H1 (cell line): ENCODE measurements at regions not wholly inside any gene's neighbourhood (a gene's known extent, or its start where the extent isn't known, plus 50 kb on each side); places are given as distances from the start of the nearest gene placed in this dataset.

Experiments
- CEBPB ChIP-seq: IDR thresholded peaks from 2 replicates; pipeline ENCODE4 v1.6.1; 2012; ENCODE audit warnings: low read depth, low read length
- CHD2 ChIP-seq: IDR thresholded peaks from 2 replicates; pipeline ENCODE4 v1.6.1; 2012; ENCODE audit warnings: low read length, improper control_type of control experiment
- EGR1 ChIP-seq: IDR thresholded peaks from 2 replicates; pipeline ENCODE4 v1.6.1; 2011; ENCODE audit warnings: low read depth, low read length, borderline replicate concordance
- EZH2 ChIP-seq: fragments of 200-600 bp; sonication (generic); IDR thresholded peaks from 2 replicates; pipeline ENCODE4 v1.7.1; 2012; ENCODE audit warnings: low read depth, mild to moderate bottlenecking, moderate library complexity, low read length, inconsistent platforms; ENCODE audit not compliant: severe bottlenecking
- JUN ChIP-seq: IDR thresholded peaks from 2 replicates; pipeline ENCODE4 v1.6.1; 2011; ENCODE audit warnings: low read depth, mild to moderate bottlenecking, improper control_type of control experiment, low read length
- JUND ChIP-seq: IDR thresholded peaks from 2 replicates; pipeline ENCODE4 v1.6.1; 2011; ENCODE audit warnings: mild to moderate bottlenecking, improper control_type of control experiment, low read length
- NANOG ChIP-seq: IDR thresholded peaks from 2 replicates; pipeline ENCODE4 v1.6.1; 2011; ENCODE audit warnings: low read length, low read depth, mild to moderate bottlenecking, inconsistent platforms; ENCODE audit not compliant: insufficient read depth, poor library complexity, severe bottlenecking
- POLR2A ChIP-seq, 2 experiments: IDR thresholded peaks; 1 replicate in 1 of 2; 2 replicates in 1 of 2; pipeline ENCODE4 v1.6.1; 2011; ENCODE audit warnings: low read depth in 2 of 2, low read length in 2 of 2, mild to moderate bottlenecking in 2 of 2; ENCODE audit errors: control extremely low read depth in 1 of 2
- RNF2 ChIP-seq: fragments of 200-900, 300-1000 bp; sonication (generic); IDR thresholded peaks from 2 replicates; pipeline ENCODE4 v1.7.1; 2016; ENCODE audit warnings: borderline replicate concordance, low read depth, mild to moderate bottlenecking, antibody characterized with exemption, low read length; ENCODE audit not compliant: poor library complexity, severe bottlenecking; ENCODE audit errors: missing control alignments
- SP2 ChIP-seq: IDR thresholded peaks from 2 replicates; pipeline ENCODE4 v1.6.1; 2012; ENCODE audit warnings: mild to moderate bottlenecking, low read length, inconsistent platforms
- TAF1 ChIP-seq: IDR thresholded peaks from 2 replicates; pipeline ENCODE4 v1.6.1; 2011; ENCODE audit warnings: mild to moderate bottlenecking, low read depth, low read length
- TF ChIP-seq, protein P1 (sequence below), 3 experiments: IDR thresholded peaks; 1 replicate in 2 of 3; 2 replicates in 1 of 3; pipeline versions ENCODE4 v1.5.1 to v1.6.1; 2011; ENCODE audit warnings: low read length in 3 of 3, mild to moderate bottlenecking in 3 of 3, inconsistent platforms in 2 of 3, low read depth in 1 of 3, moderate library complexity in 1 of 3; ENCODE audit not compliant: insufficient read depth in 1 of 3; ENCODE audit errors: control extremely low read depth in 1 of 3
- TF ChIP-seq, protein P2 (sequence below): IDR thresholded peaks from 2 replicates; pipeline ENCODE4 v1.6.1; 2012; ENCODE audit warnings: inconsistent platforms

DNA sequence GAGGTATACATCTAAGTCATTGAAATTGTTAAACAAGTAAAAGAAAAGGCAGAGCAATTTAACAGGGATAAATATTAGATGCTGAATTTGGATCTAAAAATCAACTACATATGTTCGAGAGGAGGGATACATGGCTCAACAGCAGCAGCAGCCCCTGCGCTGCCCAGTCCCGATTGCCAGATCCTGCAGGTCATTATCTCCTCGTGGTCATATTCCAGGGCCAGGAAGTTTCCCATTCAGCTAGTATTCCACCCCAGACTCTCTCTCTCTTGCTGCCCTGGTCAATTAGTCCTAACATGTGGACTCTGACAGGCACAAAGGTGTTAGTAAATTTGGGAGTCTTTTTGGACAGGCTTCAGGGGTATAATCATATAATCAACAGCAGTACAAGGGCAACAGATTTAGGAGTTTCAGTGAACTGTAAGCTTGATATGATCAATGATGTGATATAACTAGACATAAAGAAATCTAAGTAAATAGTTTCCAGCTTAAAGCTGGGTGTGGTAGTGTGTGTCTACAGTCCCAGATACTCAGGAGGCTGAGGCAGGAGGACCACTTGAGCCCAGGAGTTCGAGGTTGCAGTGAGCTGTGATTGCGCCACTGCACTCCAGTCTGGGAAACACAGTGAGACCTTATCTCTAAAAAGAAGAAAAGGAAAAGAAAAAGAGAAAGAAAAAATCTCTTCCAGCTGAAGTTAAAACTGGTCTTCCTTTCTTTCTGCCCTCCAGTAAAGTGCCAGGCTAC, 96.5 kb upstream of the MED13 start:
- TF ChIP-seq RNF2 (no peak), SP2 (no peak), POLR2A (IDR thresholded peaks at IDR 0.05; ENCODE audit: control extremely low read depth in 1 of 2, low read depth in 2 of 2, low read length in 2 of 2) (no peak), JUND (no peak), JUN (no peak), CHD2 (no peak), CEBPB (no peak), TAF1 (no peak), NANOG (no peak), EGR1 (no peak), EZH2 (no peak)
- TF ChIP-seq, protein P1, sequence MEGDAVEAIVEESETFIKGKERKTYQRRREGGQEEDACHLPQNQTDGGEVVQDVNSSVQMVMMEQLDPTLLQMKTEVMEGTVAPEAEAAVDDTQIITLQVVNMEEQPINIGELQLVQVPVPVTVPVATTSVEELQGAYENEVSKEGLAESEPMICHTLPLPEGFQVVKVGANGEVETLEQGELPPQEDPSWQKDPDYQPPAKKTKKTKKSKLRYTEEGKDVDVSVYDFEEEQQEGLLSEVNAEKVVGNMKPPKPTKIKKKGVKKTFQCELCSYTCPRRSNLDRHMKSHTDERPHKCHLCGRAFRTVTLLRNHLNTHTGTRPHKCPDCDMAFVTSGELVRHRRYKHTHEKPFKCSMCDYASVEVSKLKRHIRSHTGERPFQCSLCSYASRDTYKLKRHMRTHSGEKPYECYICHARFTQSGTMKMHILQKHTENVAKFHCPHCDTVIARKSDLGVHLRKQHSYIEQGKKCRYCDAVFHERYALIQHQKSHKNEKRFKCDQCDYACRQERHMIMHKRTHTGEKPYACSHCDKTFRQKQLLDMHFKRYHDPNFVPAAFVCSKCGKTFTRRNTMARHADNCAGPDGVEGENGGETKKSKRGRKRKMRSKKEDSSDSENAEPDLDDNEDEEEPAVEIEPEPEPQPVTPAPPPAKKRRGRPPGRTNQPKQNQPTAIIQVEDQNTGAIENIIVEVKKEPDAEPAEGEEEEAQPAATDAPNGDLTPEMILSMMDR (IDR thresholded peaks at IDR 0.05; ENCODE audit: control extremely low read depth in 1 of 3, insufficient read depth in 1 of 3, low read depth in 1 of 3, low read length in 3 of 3): no peak
- TF ChIP-seq, protein P2, sequence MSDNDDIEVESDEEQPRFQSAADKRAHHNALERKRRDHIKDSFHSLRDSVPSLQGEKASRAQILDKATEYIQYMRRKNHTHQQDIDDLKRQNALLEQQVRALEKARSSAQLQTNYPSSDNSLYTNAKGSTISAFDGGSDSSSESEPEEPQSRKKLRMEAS: no peak
